ENCODE measurements at regions not wholly inside any gene's neighbourhood (a gene's known extent, or its start where the extent isn't known, plus 50 kb on each side); places are given as distances from the start of the nearest gene placed in this dataset.

GRCh38 chr18:50494569-50494968, 65.3 kb upstream of the MAPK4 start:
- TF ChIP-seq, protein P1, sequence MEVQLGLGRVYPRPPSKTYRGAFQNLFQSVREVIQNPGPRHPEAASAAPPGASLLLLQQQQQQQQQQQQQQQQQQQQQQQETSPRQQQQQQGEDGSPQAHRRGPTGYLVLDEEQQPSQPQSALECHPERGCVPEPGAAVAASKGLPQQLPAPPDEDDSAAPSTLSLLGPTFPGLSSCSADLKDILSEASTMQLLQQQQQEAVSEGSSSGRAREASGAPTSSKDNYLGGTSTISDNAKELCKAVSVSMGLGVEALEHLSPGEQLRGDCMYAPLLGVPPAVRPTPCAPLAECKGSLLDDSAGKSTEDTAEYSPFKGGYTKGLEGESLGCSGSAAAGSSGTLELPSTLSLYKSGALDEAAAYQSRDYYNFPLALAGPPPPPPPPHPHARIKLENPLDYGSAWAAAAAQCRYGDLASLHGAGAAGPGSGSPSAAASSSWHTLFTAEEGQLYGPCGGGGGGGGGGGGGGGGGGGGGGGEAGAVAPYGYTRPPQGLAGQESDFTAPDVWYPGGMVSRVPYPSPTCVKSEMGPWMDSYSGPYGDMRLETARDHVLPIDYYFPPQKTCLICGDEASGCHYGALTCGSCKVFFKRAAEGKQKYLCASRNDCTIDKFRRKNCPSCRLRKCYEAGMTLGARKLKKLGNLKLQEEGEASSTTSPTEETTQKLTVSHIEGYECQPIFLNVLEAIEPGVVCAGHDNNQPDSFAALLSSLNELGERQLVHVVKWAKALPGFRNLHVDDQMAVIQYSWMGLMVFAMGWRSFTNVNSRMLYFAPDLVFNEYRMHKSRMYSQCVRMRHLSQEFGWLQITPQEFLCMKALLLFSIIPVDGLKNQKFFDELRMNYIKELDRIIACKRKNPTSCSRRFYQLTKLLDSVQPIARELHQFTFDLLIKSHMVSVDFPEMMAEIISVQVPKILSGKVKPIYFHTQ (CRISPR knock-in tag; IDR thresholded peaks at IDR 0.05): no peak
- TF ChIP-seq AFF4 (CRISPR knock-in tag; IDR thresholded peaks at IDR 0.05; ENCODE audit: borderline replicate concordance): no peak
- TF ChIP-seq, protein P2, sequence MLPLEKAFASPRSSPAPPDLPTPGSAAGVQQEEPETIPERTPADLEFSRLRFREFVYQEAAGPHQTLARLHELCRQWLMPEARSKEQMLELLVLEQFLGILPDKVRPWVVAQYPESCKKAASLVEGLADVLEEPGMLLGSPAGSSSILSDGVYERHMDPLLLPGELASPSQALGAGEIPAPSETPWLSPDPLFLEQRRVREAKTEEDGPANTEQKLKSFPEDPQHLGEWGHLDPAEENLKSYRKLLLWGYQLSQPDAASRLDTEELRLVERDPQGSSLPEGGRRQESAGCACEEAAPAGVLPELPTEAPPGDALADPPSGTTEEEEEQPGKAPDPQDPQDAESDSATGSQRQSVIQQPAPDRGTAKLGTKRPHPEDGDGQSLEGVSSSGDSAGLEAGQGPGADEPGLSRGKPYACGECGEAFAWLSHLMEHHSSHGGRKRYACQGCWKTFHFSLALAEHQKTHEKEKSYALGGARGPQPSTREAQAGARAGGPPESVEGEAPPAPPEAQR (CRISPR knock-in tag; IDR thresholded peaks at IDR 0.05): no peak
- no peak for TF ChIP-seq USF2 (CRISPR knock-in tag; IDR thresholded peaks at IDR 0.05)
- TF ChIP-seq E2F4 (CRISPR knock-in tag; IDR thresholded peaks at IDR 0.05; ENCODE audit: borderline replicate concordance, low read depth): no peak
- TF ChIP-seq ZNF232 (CRISPR knock-in tag; IDR thresholded peaks at IDR 0.05): no peak
- TF ChIP-seq ZNF317 (CRISPR knock-in tag; IDR thresholded peaks at IDR 0.05; ENCODE audit: borderline replicate concordance, low read depth): no peak
- no peak for TF ChIP-seq NR3C1 (CRISPR knock-in tag; conservative IDR thresholded peaks at IDR 0.05; ENCODE audit: low read depth)
- TF ChIP-seq ZNF281 (CRISPR knock-in tag; IDR thresholded peaks at IDR 0.05): no peak
- TF ChIP-seq HMGA2 (CRISPR knock-in tag; IDR thresholded peaks at IDR 0.05): no peak
- TF ChIP-seq SMAD3 (CRISPR knock-in tag; IDR thresholded peaks at IDR 0.05; ENCODE audit: borderline replicate concordance): no peak
- TF ChIP-seq MYBL2 (CRISPR knock-in tag; IDR thresholded peaks at IDR 0.05): no peak
- no peak for TF ChIP-seq ZBTB21 (CRISPR knock-in tag; IDR thresholded peaks at IDR 0.05; ENCODE audit: borderline replicate concordance)
- TF ChIP-seq ZNF263 (CRISPR knock-in tag; IDR thresholded peaks at IDR 0.05; ENCODE audit: low read depth): no peak
- Mint-ChIP-seq H3K27me3 (ENCODE audit: low read depth) (no peaks in the 10 kb centered on the region; the same call in none of the 2 replicates), H3K27ac (no peak overlapping the region), H3K9me3 (peaks cover 40% of the 10 kb centered on the region), H3K36me3 (peaks cover 8% of the 10 kb centered on the region), H3K4me1 (no peaks in the 10 kb centered on the region), H3K4me3 (no peak overlapping the region)
- no peak for ATAC-seq
- no peak for DNase-seq (ENCODE audit: low spot score)
- ChIA-PET POLR2A (no interaction called here), CTCF (no interaction called here)

All from WTC11 (cell line).